GM23248 (cell line): ENCODE measurements at regions not wholly inside any gene's neighbourhood (a gene's known extent, or its start where the extent isn't known, plus 50 kb on each side); places are given as distances from the start of the nearest gene placed in this dataset.

Experiments used
- EZH2 ChIP-seq: fragments of 200-600 bp; sonication (generic); IDR thresholded peaks from 2 replicates; pipeline ENCODE4 v1.6.1; 2018; ENCODE audit warnings: antibody characterized with exemption, mild to moderate bottlenecking; ENCODE audit not compliant: insufficient read depth, poor library complexity, severe bottlenecking
- EZH2phosphoT487 ChIP-seq: fragments of 200-600 bp; sonication (generic); IDR thresholded peaks from 2 replicates; pipeline ENCODE4 v1.6.1; 2018; ENCODE audit warnings: antibody characterized with exemption, moderate library complexity, mild to moderate bottlenecking, low read depth; ENCODE audit not compliant: insufficient read depth

DNA sequence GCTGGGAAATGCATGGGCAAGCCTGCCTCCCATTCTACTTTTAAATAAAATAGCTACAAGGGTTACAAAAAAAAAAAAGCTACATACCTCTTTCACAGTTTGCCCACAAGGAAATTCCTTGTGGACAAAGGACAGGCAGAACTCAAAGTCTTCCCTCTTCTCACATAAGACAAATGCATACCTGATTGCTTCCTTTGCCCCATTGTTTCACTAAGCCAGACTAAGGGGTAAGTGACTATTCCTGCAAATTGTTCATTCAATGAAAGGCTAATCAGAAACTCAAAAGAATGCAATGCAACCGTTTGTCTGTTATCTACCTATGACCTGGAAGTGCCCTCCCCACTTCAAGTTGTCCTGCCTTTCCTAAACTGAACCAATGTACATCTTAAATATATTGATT, 780.6 kb downstream of the FAM133A start:
- TF ChIP-seq EZH2 (no peak), EZH2phosphoT487 (no peak)
